ENCODE measurements at regions not wholly inside any gene's neighbourhood (a gene's known extent, or its start where the extent isn't known, plus 50 kb on each side); places are given as distances from the start of the nearest gene placed in this dataset.
"Not testable (repeated sequence)": the region's sequence is repeated elsewhere in the genome, so short reads cannot be mapped to it uniquely, and the experiment has no call there.

GRCh38 chr12:131439752-131440151 is 271.1 kb upstream of the SFSWAP start:
- TF ChIP-seq, protein P1, sequence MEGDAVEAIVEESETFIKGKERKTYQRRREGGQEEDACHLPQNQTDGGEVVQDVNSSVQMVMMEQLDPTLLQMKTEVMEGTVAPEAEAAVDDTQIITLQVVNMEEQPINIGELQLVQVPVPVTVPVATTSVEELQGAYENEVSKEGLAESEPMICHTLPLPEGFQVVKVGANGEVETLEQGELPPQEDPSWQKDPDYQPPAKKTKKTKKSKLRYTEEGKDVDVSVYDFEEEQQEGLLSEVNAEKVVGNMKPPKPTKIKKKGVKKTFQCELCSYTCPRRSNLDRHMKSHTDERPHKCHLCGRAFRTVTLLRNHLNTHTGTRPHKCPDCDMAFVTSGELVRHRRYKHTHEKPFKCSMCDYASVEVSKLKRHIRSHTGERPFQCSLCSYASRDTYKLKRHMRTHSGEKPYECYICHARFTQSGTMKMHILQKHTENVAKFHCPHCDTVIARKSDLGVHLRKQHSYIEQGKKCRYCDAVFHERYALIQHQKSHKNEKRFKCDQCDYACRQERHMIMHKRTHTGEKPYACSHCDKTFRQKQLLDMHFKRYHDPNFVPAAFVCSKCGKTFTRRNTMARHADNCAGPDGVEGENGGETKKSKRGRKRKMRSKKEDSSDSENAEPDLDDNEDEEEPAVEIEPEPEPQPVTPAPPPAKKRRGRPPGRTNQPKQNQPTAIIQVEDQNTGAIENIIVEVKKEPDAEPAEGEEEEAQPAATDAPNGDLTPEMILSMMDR (IDR thresholded peaks at IDR 0.05) = not testable (repeated sequence)
- not testable (repeated sequence) for TF ChIP-seq POLR2A (IDR thresholded peaks at IDR 0.05)
